ENCODE measurements at regions not wholly inside any gene's neighbourhood (a gene's known extent, or its start where the extent isn't known, plus 50 kb on each side); places are given as distances from the start of the nearest gene placed in this dataset.

GRCh38 chr14:84036840-84037239 is 1493.1 kb upstream of the FLRT2 start:
- Histone ChIP-seq H3K4me1 (replicated peaks in 1 of 2) (no peaks in the 10 kb centered on the region), H3K27ac (no peak overlapping the region), H3K4me3 (no peak overlapping the region), H3K36me3 (replicated peaks in 1 of 2) (no peaks in the 10 kb centered on the region), H3K27me3 (no peaks in the 10 kb centered on the region), H3K9me3 (replicated peaks in 1 of 3) (no peaks in the 10 kb centered on the region)
- intact Hi-C loops (cut with DNase I), result no loop called here
- TF ChIP-seq, protein P1, sequence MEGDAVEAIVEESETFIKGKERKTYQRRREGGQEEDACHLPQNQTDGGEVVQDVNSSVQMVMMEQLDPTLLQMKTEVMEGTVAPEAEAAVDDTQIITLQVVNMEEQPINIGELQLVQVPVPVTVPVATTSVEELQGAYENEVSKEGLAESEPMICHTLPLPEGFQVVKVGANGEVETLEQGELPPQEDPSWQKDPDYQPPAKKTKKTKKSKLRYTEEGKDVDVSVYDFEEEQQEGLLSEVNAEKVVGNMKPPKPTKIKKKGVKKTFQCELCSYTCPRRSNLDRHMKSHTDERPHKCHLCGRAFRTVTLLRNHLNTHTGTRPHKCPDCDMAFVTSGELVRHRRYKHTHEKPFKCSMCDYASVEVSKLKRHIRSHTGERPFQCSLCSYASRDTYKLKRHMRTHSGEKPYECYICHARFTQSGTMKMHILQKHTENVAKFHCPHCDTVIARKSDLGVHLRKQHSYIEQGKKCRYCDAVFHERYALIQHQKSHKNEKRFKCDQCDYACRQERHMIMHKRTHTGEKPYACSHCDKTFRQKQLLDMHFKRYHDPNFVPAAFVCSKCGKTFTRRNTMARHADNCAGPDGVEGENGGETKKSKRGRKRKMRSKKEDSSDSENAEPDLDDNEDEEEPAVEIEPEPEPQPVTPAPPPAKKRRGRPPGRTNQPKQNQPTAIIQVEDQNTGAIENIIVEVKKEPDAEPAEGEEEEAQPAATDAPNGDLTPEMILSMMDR (IDR thresholded peaks at IDR 0.05), result no peak
- TF ChIP-seq POLR2A (IDR thresholded peaks at IDR 0.05), result no peak
- 35 to 56% (median 45%) methylated on average over 1 of the region's 1 CpG for WGBS, 4 donors
- no peak for DNase-seq

GRCh38 chr14:84037593-84037992 is 1492.4 kb upstream of the FLRT2 start:
- intact Hi-C loops (cut with DNase I), result no loop called here
- Histone ChIP-seq H3K27ac (no peak overlapping the region), H3K36me3 (replicated peaks in 1 of 2) (no peaks in the 10 kb centered on the region), H3K9me3 (replicated peaks in 1 of 3) (no peaks in the 10 kb centered on the region), H3K4me3 (no peak overlapping the region), H3K4me1 (replicated peaks in 1 of 2) (no peaks in the 10 kb centered on the region), H3K27me3 (no peaks in the 10 kb centered on the region)
- DNase-seq, result no peak
- 83 to 96% (median 93%) methylated on average over 4 of the region's 4 CpGs for WGBS, 4 donors
- TF ChIP-seq, protein P1 (IDR thresholded peaks at IDR 0.05), result no peak
- TF ChIP-seq POLR2A (IDR thresholded peaks at IDR 0.05), result no peak

- WGBS, 4 donors, result 53 to 68% (median 62%) methylated on average over 3 of the region's 3 CpGs
- Histone ChIP-seq H3K27me3 (no peaks in the 10 kb centered on the region), H3K9me3 (replicated peaks in 1 of 3) (no peaks in the 10 kb centered on the region), H3K4me3 (no peak overlapping the region), H3K27ac (no peak overlapping the region), H3K4me1 (replicated peaks in 1 of 2) (no peaks in the 10 kb centered on the region), H3K36me3 (replicated peaks in 1 of 2) (no peaks in the 10 kb centered on the region)
- intact Hi-C loops (cut with DNase I), result no loop called here
- TF ChIP-seq, protein P1 (IDR thresholded peaks at IDR 0.05), result no peak
- TF ChIP-seq POLR2A (IDR thresholded peaks at IDR 0.05), result no peak
- no peak for DNase-seq
Measured at GRCh38 chr14:84040101-84040500, 1489.8 kb upstream of the FLRT2 start.

DNA sequence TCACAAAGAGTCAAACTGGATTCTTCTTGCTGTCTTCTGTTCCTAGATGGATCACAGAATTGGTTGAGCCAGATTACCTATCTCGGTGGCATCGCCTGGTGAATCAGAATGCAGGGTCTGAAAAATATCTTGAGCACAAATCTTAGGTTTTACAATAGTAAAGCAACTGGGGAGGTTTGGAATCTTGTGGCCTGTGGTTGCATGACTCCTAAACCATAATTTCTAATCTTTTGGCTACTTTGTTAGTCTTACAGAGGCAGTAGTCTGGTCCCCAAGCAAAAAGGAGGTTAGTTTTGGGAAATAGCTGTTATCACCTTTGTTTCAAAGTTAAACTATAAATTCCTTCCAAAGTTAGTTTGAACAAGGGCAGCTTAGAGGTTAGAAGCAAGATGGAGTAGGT is 1488.5 kb upstream of the FLRT2 start:
- H3K9me3 ChIP-seq (replicated peaks in 1 of 3), result no peaks in the 10 kb centered on the region
- H3K27me3 ChIP-seq, result no peaks in the 10 kb centered on the region
- intact Hi-C loops (cut with DNase I), result no loop called here
- 92 to 100% (median 97%) methylated on average over 2 of the region's 2 CpGs for WGBS, 4 donors
- no peak overlapping the region for H3K4me3 ChIP-seq
- no peaks in the 10 kb centered on the region for H3K4me1 ChIP-seq (replicated peaks in 1 of 2)
- no peak for TF ChIP-seq POLR2A (IDR thresholded peaks at IDR 0.05)
- TF ChIP-seq, protein P1 (IDR thresholded peaks at IDR 0.05), result no peak
- no peak for DNase-seq
- no peak overlapping the region for H3K27ac ChIP-seq
- H3K36me3 ChIP-seq (replicated peaks in 1 of 2), result no peaks in the 10 kb centered on the region
